GM12872 (cell line): ENCODE measurements at regions not wholly inside any gene's neighbourhood (a gene's known extent, or its start where the extent isn't known, plus 50 kb on each side); places are given as distances from the start of the nearest gene placed in this dataset.

ENCODE experiments used
- TF ChIP-seq, protein P1 (sequence below): IDR thresholded peaks from 3 replicates; pipeline ENCODE4 v1.5.1; 2011; ENCODE audit warnings: low read depth, mild to moderate bottlenecking, low read length, moderate library complexity; ENCODE audit not compliant: insufficient read depth

DNA sequence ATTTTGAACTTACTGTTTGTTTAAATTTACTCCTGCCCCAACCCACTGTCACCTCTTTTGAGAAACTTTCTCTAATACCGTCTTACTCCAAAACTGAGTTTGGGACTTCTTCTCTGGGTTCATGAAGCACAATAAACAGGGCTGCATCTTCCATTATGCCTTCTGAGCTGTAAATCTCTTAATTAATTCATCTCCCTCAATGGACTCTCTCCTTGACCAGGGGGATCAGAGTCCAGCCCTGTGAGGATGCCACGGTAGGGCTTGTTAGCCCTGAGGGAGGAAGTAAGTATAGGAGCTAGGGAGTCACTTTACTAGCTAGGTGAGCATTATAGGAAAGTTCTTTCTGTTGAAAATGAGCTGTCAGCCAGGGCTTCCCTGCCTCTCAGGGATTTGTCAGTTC is 299.3 kb upstream of the SATB1 start:
- TF ChIP-seq, protein P1, sequence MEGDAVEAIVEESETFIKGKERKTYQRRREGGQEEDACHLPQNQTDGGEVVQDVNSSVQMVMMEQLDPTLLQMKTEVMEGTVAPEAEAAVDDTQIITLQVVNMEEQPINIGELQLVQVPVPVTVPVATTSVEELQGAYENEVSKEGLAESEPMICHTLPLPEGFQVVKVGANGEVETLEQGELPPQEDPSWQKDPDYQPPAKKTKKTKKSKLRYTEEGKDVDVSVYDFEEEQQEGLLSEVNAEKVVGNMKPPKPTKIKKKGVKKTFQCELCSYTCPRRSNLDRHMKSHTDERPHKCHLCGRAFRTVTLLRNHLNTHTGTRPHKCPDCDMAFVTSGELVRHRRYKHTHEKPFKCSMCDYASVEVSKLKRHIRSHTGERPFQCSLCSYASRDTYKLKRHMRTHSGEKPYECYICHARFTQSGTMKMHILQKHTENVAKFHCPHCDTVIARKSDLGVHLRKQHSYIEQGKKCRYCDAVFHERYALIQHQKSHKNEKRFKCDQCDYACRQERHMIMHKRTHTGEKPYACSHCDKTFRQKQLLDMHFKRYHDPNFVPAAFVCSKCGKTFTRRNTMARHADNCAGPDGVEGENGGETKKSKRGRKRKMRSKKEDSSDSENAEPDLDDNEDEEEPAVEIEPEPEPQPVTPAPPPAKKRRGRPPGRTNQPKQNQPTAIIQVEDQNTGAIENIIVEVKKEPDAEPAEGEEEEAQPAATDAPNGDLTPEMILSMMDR: no peak

GRCh38 chr3:18723206-18723810 is 298.2 kb upstream of the SATB1 start:
- TF ChIP-seq, protein P1: no peak

DNA sequence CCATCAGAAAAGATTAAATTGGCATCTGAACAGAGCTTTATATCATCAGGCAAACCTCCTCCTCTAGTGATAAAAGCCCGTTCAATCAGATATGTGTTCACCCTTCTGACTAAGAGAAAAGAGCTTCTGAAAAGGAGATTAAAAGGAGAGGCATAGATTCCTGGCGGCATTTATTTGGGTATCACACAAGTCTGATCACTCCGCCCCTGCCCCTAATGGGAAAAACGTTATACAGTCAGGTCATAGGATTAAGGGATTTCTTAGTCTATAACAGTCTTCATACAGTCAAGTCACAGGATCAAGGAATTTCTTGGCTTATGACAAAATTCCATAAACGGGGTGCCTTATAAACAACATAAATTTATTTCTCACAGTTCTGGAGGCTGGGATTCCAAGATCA is 295.4 kb upstream of the SATB1 start:
- TF ChIP-seq, protein P1: no peak

GRCh38 chr3:18717598-18717997 is 292.5 kb upstream of the SATB1 start:
- TF ChIP-seq, protein P1: no peak

DNA sequence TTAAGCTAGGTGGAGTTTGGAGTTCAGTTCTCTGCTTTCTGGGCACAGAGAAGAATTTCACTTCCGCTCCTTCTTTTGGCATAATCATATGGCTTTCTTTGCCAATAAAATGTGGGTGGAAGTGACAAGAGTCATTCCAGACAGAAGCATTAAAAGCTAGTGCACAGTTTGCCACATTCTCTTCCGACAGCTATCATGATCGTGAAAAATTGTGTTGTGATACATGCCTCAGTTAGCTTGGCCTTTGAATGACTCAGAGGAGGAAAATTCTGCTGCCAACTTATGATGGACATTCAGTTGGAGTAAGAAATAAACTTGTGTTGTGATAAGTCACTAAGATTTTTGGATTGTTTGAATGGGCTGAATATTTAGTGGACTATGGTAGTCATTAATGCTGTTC is 291.7 kb upstream of the SATB1 start:
- TF ChIP-seq, protein P1: no peak

DNA sequence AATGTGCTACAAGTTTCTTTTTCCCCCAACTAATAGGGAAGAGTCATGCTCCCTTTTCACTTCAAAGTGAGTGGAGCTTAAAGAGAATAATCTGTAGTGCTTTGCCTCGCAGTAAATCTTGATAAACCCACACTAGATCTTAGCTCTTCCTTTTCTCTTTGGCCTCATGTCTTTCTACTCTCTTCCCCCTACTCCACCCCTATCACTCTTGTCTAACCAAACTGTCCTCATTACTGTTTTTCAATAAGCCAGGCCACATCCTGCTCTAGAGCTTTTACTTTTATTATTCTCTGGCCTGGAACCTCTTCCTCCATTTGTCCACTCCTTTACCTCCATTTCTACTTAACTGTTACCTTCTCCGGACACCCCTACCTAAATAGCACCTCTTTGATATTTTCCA is 291.0 kb upstream of the SATB1 start:
- TF ChIP-seq, protein P1: no peak

DNA sequence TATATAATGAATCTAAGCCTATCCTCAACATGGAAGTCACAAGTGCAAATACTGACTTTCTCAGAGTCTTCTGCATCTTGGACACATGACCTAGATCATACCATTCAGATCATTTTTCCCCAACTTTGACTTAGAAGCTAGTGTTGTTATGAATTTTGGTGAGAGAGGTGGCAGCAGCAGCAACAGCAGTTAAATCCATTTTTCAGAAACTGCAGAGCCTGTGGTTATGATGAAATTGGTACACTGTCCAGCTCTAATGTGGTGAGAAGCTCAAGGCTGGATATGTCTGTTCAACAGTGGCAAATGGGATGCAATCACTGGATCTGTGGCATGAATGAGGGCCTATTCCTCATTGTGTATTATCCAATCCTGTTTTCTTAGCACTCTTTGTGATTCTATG is 290.1 kb upstream of the SATB1 start:
- TF ChIP-seq, protein P1: no peak
